Gastrocnemius medialis (tissue), 4 donors: ENCODE measurements at regions not wholly inside any gene's neighbourhood (a gene's known extent, or its start where the extent isn't known, plus 50 kb on each side); places are given as distances from the start of the nearest gene placed in this dataset.

Experiments
- ATAC-seq, 2 donors: fragments of 150-250 bp; one replicate each; pipeline ENCODE4 v1.9.1; 2016
- DNase-seq, 2 donors: peaks; one replicate each; pipeline ENCODE4 v3.0.0-alpha.2; 2019
- H3K27ac ChIP-seq, 4 donors: fragments of 200-600 bp; sonication (generic); 1 replicate in 1 of 4; 2 replicates in 3 of 4; pipeline ENCODE4 v1.5.1; 2016 to 2018; ENCODE audit warnings: mild to moderate bottlenecking in 2 of 4, moderate library complexity in 1 of 4
- H3K27me3 ChIP-seq, 3 donors: fragments of 200-600 bp; sonication (generic) in 2 of 3; 1 replicate in 1 of 3; 2 replicates in 2 of 3; pipeline versions ENCODE4 v1.5.1 to v1.6.0; 2016 to 2019; ENCODE audit warnings: mild to moderate bottlenecking in 1 of 3, moderate library complexity in 1 of 3
- H3K36me3 ChIP-seq, 2 donors: fragments of 200-600 bp; sonication (generic) in 1 of 2; one replicate each; pipeline ENCODE4 v1.5.1; 2017 to 2018
- H3K4me1 ChIP-seq, 2 donors: fragments of 200-600 bp; sonication (generic) in 1 of 2; one replicate each; pipeline ENCODE4 v1.5.1; 2016 to 2017; ENCODE audit warnings: mild to moderate bottlenecking in 2 of 2
- H3K4me3 ChIP-seq, 4 donors: fragments of 200-600 bp; sonication (generic) in 3 of 4; 1 replicate in 1 of 4; 2 replicates in 3 of 4; pipeline ENCODE4 v1.5.1; 2016 to 2019; ENCODE audit warnings: mild to moderate bottlenecking in 2 of 4
- H3K9me3 ChIP-seq, 3 donors: fragments of 200-600 bp; sonication (generic) in 2 of 3; 1 replicate in 1 of 3; 2 replicates in 2 of 3; pipeline ENCODE4 v1.5.1; 2016 to 2019
- POLR2A ChIP-seq, 2 donors: fragments of 450-650 bp; IDR thresholded peaks; one replicate each; pipeline ENCODE4 v1.6.1; 2017; ENCODE audit warnings: antibody characterized with exemption in 2 of 2, mild to moderate bottlenecking in 2 of 2, moderate library complexity in 2 of 2
- in situ Hi-C, 4 donors: fragments of 200-750 bp; cut with MboI; loops; one replicate each; pipeline versions ENCODE4 v1.15.0 to v1.8.0; 2017; ENCODE audit warnings: low sequenced_read_pairs in 4 of 4
- intact Hi-C: fragments of 100-400 bp; cut with DNase I; formaldehyde crosslinking; loops from one replicate; pipeline ENCODE4 v1.15.1; 2023; ENCODE audit warnings: low total_unique reads
- TF ChIP-seq, protein P1 (sequence below), 5 experiments: fragments of 450-650 bp in 3 of 5; fragments of 200-600 bp in 2 of 5; sonication (generic) in 2 of 5; IDR thresholded peaks in 4 of 5; conservative IDR thresholded peaks in 1 of 5; 1 replicate in 4 of 5; 2 replicates in 1 of 5; pipeline ENCODE4 v1.5.1; 2016 to 2019; ENCODE audit warnings: antibody characterized with exemption in 5 of 5, mild to moderate bottlenecking in 3 of 5, moderate library complexity in 3 of 5

DNA sequence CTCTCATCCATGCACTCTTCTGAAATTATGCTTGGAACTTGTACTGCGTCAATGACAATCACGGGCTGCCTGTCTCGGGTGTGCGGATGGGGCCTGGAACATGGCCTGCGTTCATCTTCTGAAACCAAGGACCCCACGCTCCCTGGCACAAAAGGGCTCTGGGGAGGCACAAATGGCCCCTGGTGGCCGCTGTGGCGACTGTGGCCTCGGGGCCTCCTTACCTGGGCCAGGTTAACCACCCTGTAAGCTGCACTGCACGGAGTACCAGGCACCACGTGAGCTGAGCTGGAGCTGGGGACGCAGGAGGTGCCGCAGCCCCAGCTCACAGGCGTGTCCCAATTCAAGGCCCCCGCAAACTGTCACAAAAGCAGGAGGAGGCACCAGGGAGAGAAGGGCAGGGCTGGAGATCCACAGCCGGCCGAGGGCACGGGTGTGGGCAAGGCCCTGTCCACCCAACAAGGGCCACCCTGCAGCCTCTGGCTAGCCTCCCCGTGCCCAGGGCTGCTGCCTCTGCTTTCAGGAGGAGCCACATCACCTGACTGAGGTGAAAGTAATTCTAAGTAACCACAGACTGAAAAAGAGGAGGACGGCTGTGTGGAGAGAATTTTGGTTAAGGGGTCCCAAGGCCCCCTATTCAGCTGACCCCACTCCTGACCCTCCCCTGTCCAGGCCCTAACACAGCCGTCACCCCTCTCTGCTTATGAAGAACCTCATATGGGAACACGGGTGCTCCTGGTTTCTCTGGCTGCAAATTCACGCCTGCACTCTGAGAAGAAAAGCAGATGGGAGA is 61.1 kb upstream of the GALNT9 start:
- no peaks in the 10 kb centered on the region for H3K4me1 ChIP-seq
- DNase-seq (no peak), ATAC-seq (no peak)
- in situ Hi-C loops (loop anchor here in 1 of 4 donors (25.0 kb wide), 1 partner anchor 103 kb away; no protein-coding TSS in a partner anchor), intact Hi-C loops (no loop called here)
- no peak overlapping the region for H3K27ac ChIP-seq
- no peak for TF ChIP-seq POLR2A (IDR thresholded peaks at IDR 0.05)
- H3K4me3 ChIP-seq: no peak overlapping the region
- peaks cover 28 to 30% (median 28%) of the 10 kb centered on the region in 3 donors for H3K27me3 ChIP-seq
- H3K36me3 ChIP-seq: no peaks in the 10 kb centered on the region
- no peaks in the 10 kb centered on the region for H3K9me3 ChIP-seq

DNA sequence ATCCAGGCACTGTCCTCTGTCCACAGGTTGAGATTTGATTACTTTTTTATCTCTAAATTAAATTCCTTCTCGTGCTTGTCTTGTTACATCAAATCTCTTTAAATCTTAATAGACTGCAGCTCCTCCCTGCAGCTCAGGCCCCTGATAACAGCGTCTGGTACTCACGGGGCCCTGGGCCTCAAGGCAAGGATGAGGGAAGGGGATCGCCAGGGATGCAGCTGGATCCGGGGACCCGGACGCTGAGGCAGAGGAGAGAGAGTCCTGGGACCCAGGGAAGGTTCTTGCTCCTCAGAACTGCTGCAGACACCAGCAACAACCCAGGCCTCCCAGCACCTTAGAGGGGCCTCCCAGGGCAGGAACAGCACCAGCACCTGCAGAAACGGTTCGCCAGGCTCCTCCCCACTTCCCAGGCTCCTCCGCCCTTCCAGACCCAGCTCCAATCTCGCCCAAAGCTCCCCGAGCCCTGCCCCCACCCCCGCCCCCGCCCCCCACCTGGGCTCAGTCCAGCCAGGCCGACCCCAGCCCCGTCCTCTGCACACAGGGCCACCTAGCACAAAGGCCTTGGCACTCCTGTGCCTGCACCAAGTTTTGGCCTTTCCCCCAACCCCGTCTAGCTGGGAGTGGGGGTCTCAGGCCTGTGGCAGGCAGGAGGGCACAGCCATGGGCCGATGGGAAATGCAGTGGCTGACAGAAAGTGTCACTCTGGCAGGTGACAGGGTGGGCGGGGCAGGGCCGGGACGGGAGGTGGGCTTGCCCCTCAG is 60.3 kb upstream of the GALNT9 start:
- DNase-seq (no peak), ATAC-seq (no peak)
- Histone ChIP-seq H3K27me3 (peaks cover 31 to 35% (median 33%) of the 10 kb centered on the region in 3 donors), H3K9me3 (no peaks in the 10 kb centered on the region), H3K4me3 (no peak overlapping the region), H3K36me3 (no peaks in the 10 kb centered on the region), H3K27ac (no peak overlapping the region), H3K4me1 (no peaks in the 10 kb centered on the region)
- intact Hi-C loops: no loop called here
- in situ Hi-C loops: loop anchor here in 1 of 4 donors (25.0 kb wide), 1 partner anchor 102 kb away; no protein-coding TSS in a partner anchor
- no peak for TF ChIP-seq POLR2A (IDR thresholded peaks at IDR 0.05)
- TF ChIP-seq, protein P1, sequence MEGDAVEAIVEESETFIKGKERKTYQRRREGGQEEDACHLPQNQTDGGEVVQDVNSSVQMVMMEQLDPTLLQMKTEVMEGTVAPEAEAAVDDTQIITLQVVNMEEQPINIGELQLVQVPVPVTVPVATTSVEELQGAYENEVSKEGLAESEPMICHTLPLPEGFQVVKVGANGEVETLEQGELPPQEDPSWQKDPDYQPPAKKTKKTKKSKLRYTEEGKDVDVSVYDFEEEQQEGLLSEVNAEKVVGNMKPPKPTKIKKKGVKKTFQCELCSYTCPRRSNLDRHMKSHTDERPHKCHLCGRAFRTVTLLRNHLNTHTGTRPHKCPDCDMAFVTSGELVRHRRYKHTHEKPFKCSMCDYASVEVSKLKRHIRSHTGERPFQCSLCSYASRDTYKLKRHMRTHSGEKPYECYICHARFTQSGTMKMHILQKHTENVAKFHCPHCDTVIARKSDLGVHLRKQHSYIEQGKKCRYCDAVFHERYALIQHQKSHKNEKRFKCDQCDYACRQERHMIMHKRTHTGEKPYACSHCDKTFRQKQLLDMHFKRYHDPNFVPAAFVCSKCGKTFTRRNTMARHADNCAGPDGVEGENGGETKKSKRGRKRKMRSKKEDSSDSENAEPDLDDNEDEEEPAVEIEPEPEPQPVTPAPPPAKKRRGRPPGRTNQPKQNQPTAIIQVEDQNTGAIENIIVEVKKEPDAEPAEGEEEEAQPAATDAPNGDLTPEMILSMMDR (IDR thresholded peaks at IDR 0.05 in 4 of 5, conservative IDR thresholded peaks at IDR 0.05 in 1 of 5): no peak

DNA sequence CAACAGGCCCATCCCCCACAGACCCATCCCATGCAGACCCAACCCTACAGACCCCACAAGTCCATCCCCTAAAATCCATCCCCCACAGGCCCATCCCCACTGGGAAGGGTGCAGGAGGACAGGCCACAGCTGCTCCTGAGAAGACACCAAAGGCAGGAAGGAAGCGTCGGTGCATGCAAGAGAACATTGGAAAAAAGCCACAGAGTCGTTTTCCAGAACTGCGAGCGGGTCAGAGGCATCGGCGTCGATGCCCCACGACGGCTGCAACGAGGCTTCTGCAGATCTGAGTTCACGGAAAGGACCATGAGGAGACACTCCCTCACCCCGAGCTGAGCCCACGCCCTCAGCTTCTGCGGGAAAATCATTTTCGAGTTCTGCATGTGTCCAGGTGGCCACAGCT is 59.6 kb upstream of the GALNT9 start:
- no peak overlapping the region for H3K4me3 ChIP-seq
- H3K27me3 ChIP-seq: peaks cover 31 to 35% (median 33%) of the 10 kb centered on the region in 3 donors
- TF ChIP-seq POLR2A (IDR thresholded peaks at IDR 0.05): no peak
- TF ChIP-seq, protein P1 (IDR thresholded peaks at IDR 0.05 in 4 of 5, conservative IDR thresholded peaks at IDR 0.05 in 1 of 5): no peak
- no peaks in the 10 kb centered on the region for H3K4me1 ChIP-seq
- DNase-seq: no peak
- no peak for ATAC-seq
- in situ Hi-C loops (loop anchor here in 1 of 4 donors (25.0 kb wide), 1 partner anchor 102 kb away; no protein-coding TSS in a partner anchor), intact Hi-C loops (no loop called here)
- H3K36me3 ChIP-seq: no peaks in the 10 kb centered on the region
- H3K9me3 ChIP-seq: no peaks in the 10 kb centered on the region
- H3K27ac ChIP-seq: no peak overlapping the region

DNA sequence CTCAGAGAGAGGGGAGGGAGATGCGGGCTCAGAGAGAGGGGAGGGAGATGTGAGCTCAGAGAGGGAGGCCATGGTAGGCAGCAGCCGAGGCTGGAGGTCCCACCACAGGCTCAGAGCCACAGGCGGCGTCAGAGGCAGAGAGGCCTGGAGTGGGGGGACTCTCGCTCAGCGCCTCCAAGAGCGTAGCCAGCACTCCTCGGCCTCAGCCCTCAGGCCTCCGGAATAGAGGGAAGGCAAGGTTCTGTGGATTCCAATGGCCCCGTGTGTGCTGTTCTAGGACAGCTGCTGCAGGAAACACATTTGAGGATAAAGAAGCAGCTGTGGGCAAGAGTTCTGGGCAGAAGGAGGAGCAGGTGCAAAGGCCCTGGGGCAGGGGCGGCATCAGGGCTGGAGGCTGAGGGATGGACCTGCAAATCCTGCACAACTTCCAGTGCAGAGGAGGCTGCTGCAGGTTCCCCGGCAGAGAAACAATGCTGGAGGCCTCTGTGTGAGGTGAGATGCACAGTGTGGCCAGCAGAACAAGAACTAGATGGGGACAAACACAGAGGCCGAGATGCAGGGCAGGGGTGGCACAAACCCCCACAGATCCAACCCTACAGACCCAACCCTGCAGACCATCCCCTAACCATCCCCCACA is 59.1 kb upstream of the GALNT9 start:
- Histone ChIP-seq H3K4me3 (no peak overlapping the region), H3K27ac (no peak overlapping the region), H3K9me3 (no peaks in the 10 kb centered on the region), H3K27me3 (peaks cover 30 to 36% (median 36%) of the 10 kb centered on the region in 3 donors), H3K4me1 (no peaks in the 10 kb centered on the region), H3K36me3 (no peaks in the 10 kb centered on the region)
- intact Hi-C loops (no loop called here), in situ Hi-C loops (loop anchor here in 1 of 4 donors (25.0 kb wide), 1 partner anchor 101 kb away; no protein-coding TSS in a partner anchor)
- no peak for DNase-seq
- TF ChIP-seq, protein P1 (IDR thresholded peaks at IDR 0.05 in 4 of 5, conservative IDR thresholded peaks at IDR 0.05 in 1 of 5): no peak
- no peak for TF ChIP-seq POLR2A (IDR thresholded peaks at IDR 0.05)
- ATAC-seq: no peak
